Testis (tissue), 2 donors: ENCODE measurements at regions not wholly inside any gene's neighbourhood (a gene's known extent, or its start where the extent isn't known, plus 50 kb on each side); places are given as distances from the start of the nearest gene placed in this dataset.

ENCODE experiments used
- POLR2A ChIP-seq: fragments of 450-650 bp; IDR thresholded peaks from one replicate; pipeline ENCODE4 v1.6.1; 2017; ENCODE audit warnings: antibody characterized with exemption, mild to moderate bottlenecking, moderate library complexity
- TF ChIP-seq, protein P1 (sequence below), 3 experiments: fragments of 450-650 bp in 2 of 3; fragments of 200-600 bp in 1 of 3; sonication (generic) in 1 of 3; IDR thresholded peaks; one replicate each; pipeline ENCODE4 v1.5.1; 2016 to 2019; ENCODE audit warnings: antibody characterized with exemption in 3 of 3, mild to moderate bottlenecking in 2 of 3, moderate library complexity in 1 of 3

DNA sequence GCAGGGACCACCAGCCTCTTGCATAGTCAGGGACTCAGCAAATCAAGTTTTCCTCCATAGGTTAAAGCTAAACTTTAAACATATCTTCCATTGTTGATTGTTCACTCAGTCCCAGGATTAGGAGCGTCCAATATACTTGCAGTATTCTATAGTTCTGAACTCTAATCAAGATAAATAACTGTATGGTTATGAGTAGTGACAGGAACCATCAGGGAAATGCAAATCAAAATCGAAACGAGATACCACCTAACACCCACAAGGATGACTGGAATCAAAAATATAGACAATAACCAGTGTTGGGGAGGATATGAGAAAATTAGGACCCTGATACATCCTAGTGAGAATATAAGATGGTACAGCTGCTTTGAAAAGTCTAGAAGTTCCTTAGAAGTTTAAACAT, 190.0 kb downstream of the ETS1 start:
- TF ChIP-seq, protein P1, sequence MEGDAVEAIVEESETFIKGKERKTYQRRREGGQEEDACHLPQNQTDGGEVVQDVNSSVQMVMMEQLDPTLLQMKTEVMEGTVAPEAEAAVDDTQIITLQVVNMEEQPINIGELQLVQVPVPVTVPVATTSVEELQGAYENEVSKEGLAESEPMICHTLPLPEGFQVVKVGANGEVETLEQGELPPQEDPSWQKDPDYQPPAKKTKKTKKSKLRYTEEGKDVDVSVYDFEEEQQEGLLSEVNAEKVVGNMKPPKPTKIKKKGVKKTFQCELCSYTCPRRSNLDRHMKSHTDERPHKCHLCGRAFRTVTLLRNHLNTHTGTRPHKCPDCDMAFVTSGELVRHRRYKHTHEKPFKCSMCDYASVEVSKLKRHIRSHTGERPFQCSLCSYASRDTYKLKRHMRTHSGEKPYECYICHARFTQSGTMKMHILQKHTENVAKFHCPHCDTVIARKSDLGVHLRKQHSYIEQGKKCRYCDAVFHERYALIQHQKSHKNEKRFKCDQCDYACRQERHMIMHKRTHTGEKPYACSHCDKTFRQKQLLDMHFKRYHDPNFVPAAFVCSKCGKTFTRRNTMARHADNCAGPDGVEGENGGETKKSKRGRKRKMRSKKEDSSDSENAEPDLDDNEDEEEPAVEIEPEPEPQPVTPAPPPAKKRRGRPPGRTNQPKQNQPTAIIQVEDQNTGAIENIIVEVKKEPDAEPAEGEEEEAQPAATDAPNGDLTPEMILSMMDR (IDR thresholded peaks at IDR 0.05), result no peak
- no peak for TF ChIP-seq POLR2A
